Heart left ventricle (tissue), 13 donors: ENCODE measurements at regions not wholly inside any gene's neighbourhood (a gene's known extent, or its start where the extent isn't known, plus 50 kb on each side); places are given as distances from the start of the nearest gene placed in this dataset.

Experiments
- CTCF ChIP-seq, 12 donors: fragments of 200-600 bp; sonication (generic) in 4 of 12; IDR thresholded peaks; one replicate each; pipeline versions ENCODE4 v1.5.0 to v1.8.0; 2018 to 2022; ENCODE audit warnings: antibody characterized with exemption in 12 of 12, mild to moderate bottlenecking in 5 of 12
- POLR2A ChIP-seq, 2 donors: fragments of 450-650 bp; IDR thresholded peaks; one replicate each; pipeline ENCODE4 v1.6.1; 2017; ENCODE audit warnings: antibody characterized with exemption in 2 of 2, mild to moderate bottlenecking in 2 of 2, moderate library complexity in 2 of 2
- donor health status: ischemic (EF 13 %, LVEDD 7.1; RV severe dilation, severe dysfunction).
- donor health status: DM: no; HTN: yes; CAD: no.
- donor health status: DM: no; HTN: no; CAD: no.
- donor health status: ischemic (EF 25% LVEDD 6.9; RV normal size, moderate dysfunction).
- donor health status: ischemic (EF 25% LVEDD 5.7; RV mildly dilated, moderate dysfunction).
- donor health status: ischemic (EF 35%, LVEDD 5.7; RV mildly dilated, moderate dysfunction).
- donor health status: nonischemic (EF 11% LVEDD 7.7; RV severe dilation, severe dysfunction).
- donor health status: DM: yes; HTN: yes; CAD: no.
- donor health status: PGD.
- donor health status: ischemic (EF 29% LVEDD 5.4; RV normal size, mild dysfunction).
- donor health status: nonischemic (EF 23%, LVEDD 6.1; RV moderate dilation, normal function).

DNA sequence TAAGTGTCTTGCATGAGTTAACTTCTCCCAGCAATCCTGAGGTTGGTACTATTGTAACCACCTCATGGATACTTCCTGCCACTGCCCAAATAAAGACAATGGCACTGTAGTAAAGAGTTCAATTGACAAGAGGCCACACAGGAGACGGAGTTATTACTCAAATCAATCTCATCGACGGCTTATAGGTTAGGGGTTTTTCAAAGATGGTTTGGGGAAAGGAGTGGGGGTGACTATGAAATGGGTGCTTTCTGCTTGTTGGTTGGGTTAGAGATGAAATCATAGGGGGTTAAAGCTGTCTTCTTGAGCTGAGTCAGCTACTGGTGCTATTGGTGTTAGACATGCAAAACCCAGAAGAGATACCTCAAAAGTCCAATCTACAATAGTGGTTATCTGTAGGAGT, 1258.0 kb upstream of the ZEB2 start:
- no peak for TF ChIP-seq CTCF (IDR thresholded peaks at IDR 0.05)
- no peak for TF ChIP-seq POLR2A (IDR thresholded peaks at IDR 0.05)
